Ovary (tissue), 7 donors: ENCODE measurements at regions not wholly inside any gene's neighbourhood (a gene's known extent, or its start where the extent isn't known, plus 50 kb on each side); places are given as distances from the start of the nearest gene placed in this dataset.

ENCODE experiments used
- DNase-seq, 5 donors: peaks; one replicate each; pipeline ENCODE4 v3.0.0-alpha.2; 2019 to 2020
- H3K27ac ChIP-seq, 2 donors: fragments of 200-600 bp; one replicate each; pipeline versions ENCODE4 v1.5.1 to v1.8.0; 2019 to 2022
- H3K27me3 ChIP-seq: fragments of 200-600 bp; one replicate; pipeline ENCODE4 v1.8.0; 2022
- H3K36me3 ChIP-seq: fragments of 200-600 bp; sonication (generic); one replicate; pipeline ENCODE4 v1.5.1; 2019
- H3K4me1 ChIP-seq: one replicate; pipeline ENCODE4 v1.8.1; 2013; ENCODE audit warnings: mild to moderate bottlenecking, moderate library complexity; ENCODE audit not compliant: insufficient read depth
- H3K4me3 ChIP-seq: fragments of 200-600 bp; sonication (generic); one replicate; pipeline ENCODE4 v1.5.1; 2017
- H3K9me3 ChIP-seq, 2 donors: fragments of 200-600 bp in 1 of 2; sonication (generic) in 1 of 2; one replicate each; pipeline versions ENCODE4 v1.5.1 to v1.8.1; 2013 to 2019; ENCODE audit warnings: mild to moderate bottlenecking in 1 of 2, moderate library complexity in 1 of 2
- EP300 ChIP-seq: sonication (generic); formaldehyde crosslinking; IDR thresholded peaks from one replicate; pipeline ENCODE4 v1.6.1; 2017; ENCODE audit warnings: antibody characterized with exemption
- POLR2A ChIP-seq: fragments of 450-650 bp; IDR thresholded peaks from one replicate; pipeline ENCODE4 v1.6.1; 2017; ENCODE audit warnings: antibody characterized with exemption, mild to moderate bottlenecking, moderate library complexity
- WGBS, 3 donors: extraction: QIAGEN DNeasy Blood & Tissue Kit in 1 of 3; methylation state at CpG; one replicate each; pipeline versions ENCODE4 v1.1.5 to v1.1.7; 2013 to 2017; 5-methylcytosine and 5-hydroxymethylcytosine counted together
- intact Hi-C, 4 donors: fragments of 100-400 bp; cut with DNase I; formaldehyde crosslinking; loops; one replicate each; pipeline versions ENCODE4 v1.11.0 to v1.15.1; 2022 to 2023
- TF ChIP-seq, protein P1 (sequence below), 3 donors: fragments of 450-650 bp in 2 of 3; fragments of 200-600 bp in 1 of 3; IDR thresholded peaks; one replicate each; pipeline versions ENCODE4 v1.5.1 to v1.8.0; 2016 to 2022; ENCODE audit warnings: antibody characterized with exemption in 3 of 3, mild to moderate bottlenecking in 1 of 3
- donor health status: DM: no; HTN: no; CAD: no; lungs with moderate emphysema.
- donor health status: DM: no; HTN: no; CAD: no.
- donor health status: Bipolar disorder and iron deficiency.
- donor health status: DM: no; HTN: no; CAD: no.
- donor health status: DM: yes; HTN: yes; CAD: no.

DNA sequence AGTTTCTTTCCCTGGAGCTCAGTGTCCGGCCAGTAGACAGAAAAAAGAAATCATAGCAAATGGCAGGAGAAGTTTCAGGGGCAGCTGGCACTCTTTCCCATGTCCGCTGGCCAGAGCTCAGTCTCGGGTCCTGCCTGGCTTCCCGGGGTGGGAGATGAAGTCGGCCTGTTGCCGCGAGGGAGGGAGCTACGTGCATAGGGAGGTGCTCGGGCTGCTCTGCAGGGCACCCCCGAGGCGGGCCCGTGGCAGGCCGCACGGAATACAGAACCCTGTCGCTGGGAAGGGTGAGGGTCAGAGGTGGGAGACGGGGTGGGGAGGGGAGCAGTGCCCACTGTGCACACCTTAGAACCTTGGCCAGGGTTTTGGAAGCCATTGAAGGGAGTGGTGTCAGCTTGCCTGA, 78.3 kb upstream of the FOXF1 start:
- intact Hi-C loops: no loop called here
- H3K4me1 ChIP-seq: no peaks in the 10 kb centered on the region
- no peaks in the 10 kb centered on the region for H3K9me3 ChIP-seq
- H3K4me3 ChIP-seq: no peak overlapping the region
- H3K27me3 ChIP-seq: no peaks in the 10 kb centered on the region
- no peak for DNase-seq
- no peak for TF ChIP-seq EP300
- no peak for TF ChIP-seq POLR2A
- TF ChIP-seq, protein P1, sequence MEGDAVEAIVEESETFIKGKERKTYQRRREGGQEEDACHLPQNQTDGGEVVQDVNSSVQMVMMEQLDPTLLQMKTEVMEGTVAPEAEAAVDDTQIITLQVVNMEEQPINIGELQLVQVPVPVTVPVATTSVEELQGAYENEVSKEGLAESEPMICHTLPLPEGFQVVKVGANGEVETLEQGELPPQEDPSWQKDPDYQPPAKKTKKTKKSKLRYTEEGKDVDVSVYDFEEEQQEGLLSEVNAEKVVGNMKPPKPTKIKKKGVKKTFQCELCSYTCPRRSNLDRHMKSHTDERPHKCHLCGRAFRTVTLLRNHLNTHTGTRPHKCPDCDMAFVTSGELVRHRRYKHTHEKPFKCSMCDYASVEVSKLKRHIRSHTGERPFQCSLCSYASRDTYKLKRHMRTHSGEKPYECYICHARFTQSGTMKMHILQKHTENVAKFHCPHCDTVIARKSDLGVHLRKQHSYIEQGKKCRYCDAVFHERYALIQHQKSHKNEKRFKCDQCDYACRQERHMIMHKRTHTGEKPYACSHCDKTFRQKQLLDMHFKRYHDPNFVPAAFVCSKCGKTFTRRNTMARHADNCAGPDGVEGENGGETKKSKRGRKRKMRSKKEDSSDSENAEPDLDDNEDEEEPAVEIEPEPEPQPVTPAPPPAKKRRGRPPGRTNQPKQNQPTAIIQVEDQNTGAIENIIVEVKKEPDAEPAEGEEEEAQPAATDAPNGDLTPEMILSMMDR (IDR thresholded peaks at IDR 0.05): no peak
- WGBS, 3 donors: 73 to 82% (median 80%) methylated on average over 15 to 16 of the region's 16 CpGs
- no peak overlapping the region for H3K27ac ChIP-seq
- H3K36me3 ChIP-seq: no peaks in the 10 kb centered on the region

- intact Hi-C loops: no loop called here
- Histone ChIP-seq H3K4me3 (no peak overlapping the region), H3K36me3 (no peaks in the 10 kb centered on the region), H3K27me3 (no peaks in the 10 kb centered on the region), H3K9me3 (no peaks in the 10 kb centered on the region), H3K4me1 (no peaks in the 10 kb centered on the region), H3K27ac (no peak overlapping the region)
- TF ChIP-seq, protein P1 (IDR thresholded peaks at IDR 0.05): no peak
- 29 to 50% (median 43%) methylated on average over 15 of the region's 15 CpGs for WGBS, 3 donors
- no peak for DNase-seq
These were observed 77.6 kb upstream of the FOXF1 start for GRCh38 chr16:86432691-86433090.

DNA sequence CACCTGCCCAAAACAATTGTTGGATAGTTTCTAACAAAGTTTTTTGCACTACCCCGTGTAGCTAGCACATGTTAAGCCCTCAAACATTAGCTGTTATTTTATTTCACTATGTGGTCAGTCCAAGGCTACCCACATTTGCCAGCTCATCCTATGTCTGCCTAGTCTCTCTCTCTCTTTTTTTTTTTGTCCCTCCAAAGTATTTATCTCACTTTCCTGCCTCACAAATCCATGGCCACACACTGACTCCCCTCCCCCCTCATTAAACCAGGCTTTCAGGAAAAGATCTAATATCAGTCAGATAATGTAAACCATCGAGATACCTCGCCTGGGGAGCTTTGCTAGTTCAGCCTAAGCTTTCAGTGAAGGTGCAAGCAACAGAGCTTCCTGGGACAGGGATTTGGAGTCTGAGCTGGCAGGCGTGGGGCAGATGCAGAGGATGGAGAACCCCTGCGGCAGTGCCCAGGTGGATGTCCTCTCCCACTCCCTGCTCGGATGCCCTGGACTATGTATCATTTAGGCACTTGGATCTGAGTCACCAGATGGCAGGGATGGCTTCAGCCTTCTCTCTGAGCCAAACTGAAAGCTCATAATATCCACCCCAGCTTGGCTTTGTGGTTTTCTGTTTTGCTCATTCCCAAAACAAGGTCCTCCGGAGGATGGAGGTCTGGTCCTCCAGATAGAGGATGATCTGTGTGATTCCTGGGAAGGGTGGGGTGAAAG, 73.7 kb upstream of the FOXF1 start:
- no peak overlapping the region for H3K4me3 ChIP-seq
- H3K27me3 ChIP-seq: no peaks in the 10 kb centered on the region
- no peaks in the 10 kb centered on the region for H3K9me3 ChIP-seq
- DNase-seq: no peak
- 62 to 66% (median 65%) methylated on average over 7 of the region's 7 CpGs for WGBS, 3 donors
- intact Hi-C loops: no loop called here
- H3K36me3 ChIP-seq: no peaks in the 10 kb centered on the region
- H3K4me1 ChIP-seq: no peaks in the 10 kb centered on the region
- no peak overlapping the region for H3K27ac ChIP-seq
- TF ChIP-seq EP300: no peak
- TF ChIP-seq, protein P1 (IDR thresholded peaks at IDR 0.05): no peak
- TF ChIP-seq POLR2A: no peak

GRCh38 chr16:86437348-86437747, 73.0 kb upstream of the FOXF1 start:
- Histone ChIP-seq H3K27ac (no peak overlapping the region), H3K4me1 (no peaks in the 10 kb centered on the region), H3K36me3 (no peaks in the 10 kb centered on the region), H3K4me3 (no peak overlapping the region), H3K9me3 (no peaks in the 10 kb centered on the region), H3K27me3 (no peaks in the 10 kb centered on the region)
- intact Hi-C loops: no loop called here
- no peak for DNase-seq
- WGBS, 3 donors: 69 to 85% (median 82%) methylated on average over 3 of the region's 3 CpGs
- TF ChIP-seq, protein P1 (IDR thresholded peaks at IDR 0.05): no peak
- no peak for TF ChIP-seq POLR2A
- no peak for TF ChIP-seq EP300
